ENCODE measurements at regions not wholly inside any gene's neighbourhood (a gene's known extent, or its start where the extent isn't known, plus 50 kb on each side); places are given as distances from the start of the nearest gene placed in this dataset.

DNA sequence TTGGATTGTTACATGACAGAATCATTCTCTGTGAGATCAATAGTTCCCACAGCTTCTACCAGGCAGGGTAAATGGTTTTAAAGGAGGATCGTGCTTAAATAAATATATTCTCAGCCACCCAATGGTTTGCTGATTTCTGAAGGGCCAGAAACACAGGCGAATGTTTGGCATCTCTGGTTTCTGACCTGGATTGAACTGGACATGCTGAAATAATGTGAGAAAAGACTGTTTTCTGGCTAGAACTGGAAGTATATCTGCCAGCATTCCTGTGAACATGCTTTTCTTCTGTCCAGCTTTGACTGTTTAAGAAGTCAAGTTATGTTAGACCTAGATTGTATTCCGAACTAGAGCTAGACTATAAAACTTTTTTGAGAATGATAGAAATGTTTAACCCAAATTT is 77.1 kb upstream of the COL3A1 start:
- Histone ChIP-seq H3K9me3 (ENCODE audit: insufficient read depth, low read length) (no peaks in the 10 kb centered on the region), H4K20me1 (ENCODE audit: low read depth, low read length) (no peaks in the 10 kb centered on the region), H3K4me2 (ENCODE audit: low read depth, low read length, poor library complexity, severe bottlenecking) (no peak overlapping the region), H3K27me3 (ENCODE audit: low read length) (no peaks in the 10 kb centered on the region), H3K9ac (ENCODE audit: low read length) (no peak overlapping the region), H3K79me2 (ENCODE audit: insufficient read depth, low read length) (no peaks in the 10 kb centered on the region), H3K4me3 (ENCODE audit: insufficient read depth, low read length, poor library complexity, severe bottlenecking) (no peak overlapping the region), H2AFZ (ENCODE audit: low read depth, low read length, severe bottlenecking) (no peak overlapping the region), H3K36me3 (ENCODE audit: low read length) (no peaks in the 10 kb centered on the region), H3F3A (ENCODE audit: insufficient read depth) (no peaks in the 10 kb centered on the region), H3K27ac (ENCODE audit: low read depth, low read length) (no peak overlapping the region), H3K9me2 (replicated peaks; ENCODE audit: insufficient read depth, low read length) (no peaks in the 10 kb centered on the region)
- TF ChIP-seq CTCF (IDR thresholded peaks at IDR 0.05; ENCODE audit: insufficient read depth, low read length, poor library complexity, severe bottlenecking) (no peak), EZH2phosphoT487 (conservative IDR thresholded peaks at IDR 0.05; ENCODE audit: low read length) (no peak)

- no peaks in the 10 kb centered on the region for H3F3A ChIP-seq (ENCODE audit: insufficient read depth)
- no peak overlapping the region for H2AFZ ChIP-seq (ENCODE audit: low read depth, low read length, severe bottlenecking)
- TF ChIP-seq CTCF (IDR thresholded peaks at IDR 0.05; ENCODE audit: insufficient read depth, low read length, poor library complexity, severe bottlenecking) (no peak), EZH2phosphoT487 (conservative IDR thresholded peaks at IDR 0.05; ENCODE audit: low read length) (no peak)
- H3K27ac ChIP-seq (ENCODE audit: low read depth, low read length), result no peak overlapping the region
- no peak overlapping the region for H3K4me2 ChIP-seq (ENCODE audit: low read depth, low read length, poor library complexity, severe bottlenecking)
- H4K20me1 ChIP-seq (ENCODE audit: low read depth, low read length), result no peaks in the 10 kb centered on the region
- H3K9me3 ChIP-seq (ENCODE audit: insufficient read depth, low read length), result no peaks in the 10 kb centered on the region
- no peaks in the 10 kb centered on the region for H3K36me3 ChIP-seq (ENCODE audit: low read length)
- no peak overlapping the region for H3K4me3 ChIP-seq (ENCODE audit: insufficient read depth, low read length, poor library complexity, severe bottlenecking)
- H3K27me3 ChIP-seq (ENCODE audit: low read length), result no peaks in the 10 kb centered on the region
- no peaks in the 10 kb centered on the region for H3K9me2 ChIP-seq (replicated peaks; ENCODE audit: insufficient read depth, low read length)
- H3K79me2 ChIP-seq (ENCODE audit: insufficient read depth, low read length), result no peaks in the 10 kb centered on the region
- H3K9ac ChIP-seq (ENCODE audit: low read length), result no peak overlapping the region
Measured at GRCh38 chr2:188898261-188898660, 75.9 kb upstream of the COL3A1 start.

GRCh38 chr2:188902901-188903491 is 71.2 kb upstream of the COL3A1 start:
- no peaks in the 10 kb centered on the region for H3K36me3 ChIP-seq (ENCODE audit: low read length)
- no peak overlapping the region for H3K9ac ChIP-seq (ENCODE audit: low read length)
- H3K27me3 ChIP-seq (ENCODE audit: low read length), result no peaks in the 10 kb centered on the region
- H3K9me2 ChIP-seq (replicated peaks; ENCODE audit: insufficient read depth, low read length), result no peaks in the 10 kb centered on the region
- no peaks in the 10 kb centered on the region for H3K9me3 ChIP-seq (ENCODE audit: insufficient read depth, low read length)
- no peak overlapping the region for H2AFZ ChIP-seq (ENCODE audit: low read depth, low read length, severe bottlenecking)
- H3K79me2 ChIP-seq (ENCODE audit: insufficient read depth, low read length), result no peaks in the 10 kb centered on the region
- no peak overlapping the region for H3K27ac ChIP-seq (ENCODE audit: low read depth, low read length)
- no peaks in the 10 kb centered on the region for H3F3A ChIP-seq (ENCODE audit: insufficient read depth)
- H4K20me1 ChIP-seq (ENCODE audit: low read depth, low read length), result no peaks in the 10 kb centered on the region
- H3K4me2 ChIP-seq (ENCODE audit: low read depth, low read length, poor library complexity, severe bottlenecking), result no peak overlapping the region
- no peak for TF ChIP-seq CTCF (IDR thresholded peaks at IDR 0.05; ENCODE audit: insufficient read depth, low read length, poor library complexity, severe bottlenecking)
- no peak for TF ChIP-seq EZH2phosphoT487 (conservative IDR thresholded peaks at IDR 0.05; ENCODE audit: low read length)
- no peak overlapping the region for H3K4me3 ChIP-seq (ENCODE audit: insufficient read depth, low read length, poor library complexity, severe bottlenecking)

All from SU-DHL-6 (cell line).